GM12878 (cell line): ENCODE measurements at regions not wholly inside any gene's neighbourhood (a gene's known extent, or its start where the extent isn't known, plus 50 kb on each side); places are given as distances from the start of the nearest gene placed in this dataset.

ENCODE experiments used
- ATAC-seq: fragments of 200-7000 bp; cut with Tn5 transposase; 3 replicates; pipeline ENCODE4 v1.9.1; 2020; ENCODE audit warnings: mild to moderate bottlenecking, moderate library complexity
- BruUV-seq: library from RNA; stranded (reverse); fragments of 400-500 nt; replicated peaks from 2 replicates; lab custom pipeline; 2021; lab: Mats Ljungman, UMichigan
- CTCF ChIA-PET: fragments of 300-600 bp; sonication (Branson Sonifier 250); formaldehyde crosslinking; extraction: SDS; loops from one replicate; lab custom pipeline; 2021; ENCODE audit warnings: inconsistent platforms; lab: Yijun Ruan, JAX
- POLR2A ChIA-PET: fragments of 350-600 bp; formaldehyde crosslinking; extraction: SDS; loops from one replicate; lab custom pipeline; 2021; ENCODE audit warnings: inconsistent platforms; lab: Charles Lee
- RAD21 ChIA-PET: fragments of 300-600 bp; sonication (Branson Sonifier 250); formaldehyde crosslinking; loops from one replicate; lab custom pipeline; 2023; ENCODE audit warnings: antibody characterized with exemption; ENCODE audit not compliant: unreplicated experiment; lab: Charles Lee
- SMC1A ChIA-PET: fragments of 300-600 bp; sonication (Branson Sonifier 250); formaldehyde crosslinking; loops from one replicate; lab custom pipeline; 2023; ENCODE audit not compliant: unreplicated experiment, uncharacterized antibody; lab: Charles Lee
- DNase-seq: peaks from one replicate; pipeline ENCODE4 v3.0.0-alpha.2; 2011; ENCODE audit warnings: low read depth, low spot score
- FAIRE-seq: peaks from 3 replicates; lab custom pipeline; 2011; peaks lifted over from hg19 to GRCh38; lab: Jason Lieb, UNC
- H2AFZ ChIP-seq: 2 replicates; pipeline ENCODE4 v1.6.0; 2011; ENCODE audit warnings: low read depth, low read length, control low read depth; ENCODE audit not compliant: control insufficient read depth
- H3K27ac ChIP-seq: 2 replicates; pipeline ENCODE4 v1.5.1; 2011; ENCODE audit warnings: control low read depth; ENCODE audit not compliant: control insufficient read depth, insufficient read depth
- H3K27me3 ChIP-seq, 2 experiments: replicated peaks in 1 of 2; 2 replicates each; pipeline versions ENCODE4 v1.6.0 to v1.6.1; 2011; ENCODE audit warnings: low read length in 1 of 2; ENCODE audit not compliant: control insufficient read depth in 2 of 2, insufficient read depth in 2 of 2
- H3K36me3 ChIP-seq, 2 experiments: 2 replicates each; pipeline ENCODE4 v1.5.1; 2011; ENCODE audit warnings: low read length in 1 of 2; ENCODE audit not compliant: control insufficient read depth in 2 of 2, insufficient read depth in 2 of 2
- H3K4me1 ChIP-seq: 2 replicates; pipeline ENCODE4 v1.6.1; 2011; ENCODE audit warnings: mild to moderate bottlenecking, low read length, moderate library complexity, mixed read lengths; ENCODE audit not compliant: control insufficient read depth, insufficient read depth
- H3K4me2 ChIP-seq: 2 replicates; pipeline ENCODE4 v1.6.0; 2011; ENCODE audit warnings: control low read depth; ENCODE audit not compliant: control insufficient read depth, insufficient read depth
- H3K4me3 ChIP-seq: fragments of 200-600 bp; sonication (generic); 2 replicates; pipeline ENCODE4 v1.5.1; 2016
- H3K79me2 ChIP-seq: 2 replicates; pipeline ENCODE4 v1.6.0; 2011; ENCODE audit warnings: low read length; ENCODE audit not compliant: control insufficient read depth, insufficient read depth
- H3K9ac ChIP-seq: 2 replicates; pipeline ENCODE4 v1.8.0; 2011; ENCODE audit warnings: low read length, control low read depth, mixed read lengths; ENCODE audit not compliant: control insufficient read depth, insufficient read depth
- H3K9me3 ChIP-seq: replicated peaks from 3 replicates; pipeline ENCODE4 v1.5.1; 2011; ENCODE audit warnings: mild to moderate bottlenecking, low read length; ENCODE audit not compliant: control insufficient read depth, insufficient read depth
- H4K20me1 ChIP-seq: 2 replicates; pipeline ENCODE4 v1.6.0; 2011; ENCODE audit not compliant: control insufficient read depth, insufficient read depth
- KAT2A ChIP-seq: conservative IDR thresholded peaks from 2 replicates; pipeline ENCODE4 v1.6.1; 2011; ENCODE audit warnings: low read depth, low read length; ENCODE audit not compliant: control insufficient read depth
- KDM1A ChIP-seq: fragments of 200-600 bp; sonication (generic); IDR thresholded peaks from 2 replicates; pipeline ENCODE4 v1.6.1; 2016; ENCODE audit warnings: borderline replicate concordance
- NBN ChIP-seq: fragments of 450-650 bp; IDR thresholded peaks from 2 replicates; pipeline ENCODE4 v1.6.1; 2016
- POLR2AphosphoS2 ChIP-seq: IDR thresholded peaks from 2 replicates; pipeline ENCODE4 v1.6.1; 2011; ENCODE audit warnings: low read depth, mild to moderate bottlenecking, low read length, improper control_type of control experiment, moderate library complexity
- RCOR1 ChIP-seq: conservative IDR thresholded peaks from 2 replicates; pipeline ENCODE4 v1.6.1; 2012; ENCODE audit warnings: low read depth, low read length, improper control_type of control experiment
- SMAD5 ChIP-seq: IDR thresholded peaks from 2 replicates; pipeline ENCODE4 v1.6.1; 2016; ENCODE audit warnings: antibody characterized with exemption, low read depth
- SPI1 ChIP-seq: IDR thresholded peaks from 2 replicates; pipeline ENCODE4 v1.6.1; 2011; ENCODE audit warnings: low read depth, mild to moderate bottlenecking, low read length, moderate library complexity, borderline replicate concordance; ENCODE audit not compliant: insufficient read depth
- YY1 ChIP-seq: IDR thresholded peaks from 2 replicates; pipeline ENCODE4 v1.6.1; 2011; ENCODE audit warnings: low read depth, mild to moderate bottlenecking, low read length
- WGBS: methylation state at CpG from one replicate; pipeline ENCODE4 v1.1.6; 2016; ENCODE audit warnings: low lambda C conversion rate; ENCODE audit not compliant: insufficient replicate concordance, insufficient coverage; ENCODE audit errors: missing lambda C conversion rate; 5-methylcytosine and 5-hydroxymethylcytosine counted together
- in situ Hi-C: fragments of 300-500 bp; cut with MboI; formaldehyde crosslinking; loops from 9 replicates; pipeline ENCODE4 v1.14.3; 2018; ENCODE audit warnings: mixed read lengths
- intact Hi-C: fragments of 100-400 bp; cut with micrococcal nuclease; formaldehyde crosslinking; loops from one replicate; pipeline ENCODE4 v1.14.2; 2022; ENCODE audit not compliant: unreplicated experiment
- TF ChIP-seq, protein P1 (sequence below), 3 experiments: IDR thresholded peaks in 2 of 3; conservative IDR thresholded peaks in 1 of 3; 2 replicates each; pipeline ENCODE4 v1.5.1; 2011; ENCODE audit warnings: low read depth in 3 of 3, low read length in 3 of 3, mild to moderate bottlenecking in 3 of 3, control low read depth in 2 of 3, moderate library complexity in 2 of 3, inconsistent platforms in 1 of 3, mixed read lengths in 1 of 3; ENCODE audit not compliant: control insufficient read depth in 2 of 3, insufficient read depth in 1 of 3; ENCODE audit errors: extremely low read depth in 1 of 3

DNA sequence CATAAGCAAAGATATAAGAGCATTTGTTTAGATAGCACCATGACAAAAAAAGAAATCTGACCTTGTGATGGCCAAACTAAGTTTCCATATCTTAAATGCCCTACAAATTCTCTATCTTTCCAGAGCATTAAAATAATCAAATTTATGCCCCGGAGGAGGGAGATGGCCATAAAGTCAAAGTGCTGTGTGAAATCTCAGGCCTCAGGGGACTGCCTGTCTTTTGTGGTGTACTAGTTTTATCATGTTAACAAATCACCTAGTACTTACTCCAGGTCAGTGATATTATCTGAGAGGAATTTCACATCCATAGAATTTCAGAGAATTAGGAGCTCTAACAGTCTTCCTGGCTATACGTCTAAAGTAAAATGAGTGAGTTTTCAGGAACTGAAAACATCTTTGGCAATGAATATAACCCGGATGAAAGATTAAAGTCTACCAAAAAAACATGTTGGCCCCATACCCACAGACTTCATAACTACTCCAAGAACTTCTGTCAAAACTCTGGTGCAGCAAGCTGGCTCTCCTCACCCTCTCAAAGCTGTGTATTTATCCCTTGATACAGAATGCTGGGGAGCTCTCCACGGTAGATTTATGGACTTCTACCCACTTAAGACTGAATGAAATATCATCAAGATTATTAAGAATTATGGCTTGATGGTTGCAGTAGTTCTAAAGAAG is 682.8 kb downstream of the SORCS1 start:
- no peaks in the 10 kb centered on the region for H3K79me2 ChIP-seq
- ATAC-seq (no peak), FAIRE-seq (no peak), DNase-seq (no peak)
- ChIA-PET CTCF (no interaction called here), SMC1A (interaction anchor here (0.7 to 1.1 kb wide), 2 partner anchors 13 to 216 kb away, joined by 3 read pairs; no protein-coding TSS in a partner anchor), RAD21 (no interaction called here), POLR2A (no interaction called here)
- H4K20me1 ChIP-seq, result no peaks in the 10 kb centered on the region
- no peaks in the 10 kb centered on the region for H3K36me3 ChIP-seq
- H3K27ac ChIP-seq, result no peak overlapping the region
- no peak overlapping the region for H3K9ac ChIP-seq
- no peaks in the 10 kb centered on the region for H3K9me3 ChIP-seq
- TF ChIP-seq POLR2AphosphoS2 (no peak), KDM1A (no peak), YY1 (no peak), SMAD5 (no peak), NBN (no peak), SPI1 (no peak), KAT2A (no peak), RCOR1 (no peak)
- TF ChIP-seq, protein P1, sequence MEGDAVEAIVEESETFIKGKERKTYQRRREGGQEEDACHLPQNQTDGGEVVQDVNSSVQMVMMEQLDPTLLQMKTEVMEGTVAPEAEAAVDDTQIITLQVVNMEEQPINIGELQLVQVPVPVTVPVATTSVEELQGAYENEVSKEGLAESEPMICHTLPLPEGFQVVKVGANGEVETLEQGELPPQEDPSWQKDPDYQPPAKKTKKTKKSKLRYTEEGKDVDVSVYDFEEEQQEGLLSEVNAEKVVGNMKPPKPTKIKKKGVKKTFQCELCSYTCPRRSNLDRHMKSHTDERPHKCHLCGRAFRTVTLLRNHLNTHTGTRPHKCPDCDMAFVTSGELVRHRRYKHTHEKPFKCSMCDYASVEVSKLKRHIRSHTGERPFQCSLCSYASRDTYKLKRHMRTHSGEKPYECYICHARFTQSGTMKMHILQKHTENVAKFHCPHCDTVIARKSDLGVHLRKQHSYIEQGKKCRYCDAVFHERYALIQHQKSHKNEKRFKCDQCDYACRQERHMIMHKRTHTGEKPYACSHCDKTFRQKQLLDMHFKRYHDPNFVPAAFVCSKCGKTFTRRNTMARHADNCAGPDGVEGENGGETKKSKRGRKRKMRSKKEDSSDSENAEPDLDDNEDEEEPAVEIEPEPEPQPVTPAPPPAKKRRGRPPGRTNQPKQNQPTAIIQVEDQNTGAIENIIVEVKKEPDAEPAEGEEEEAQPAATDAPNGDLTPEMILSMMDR (IDR thresholded peaks at IDR 0.05 in 2 of 3, conservative IDR thresholded peaks at IDR 0.05 in 1 of 3; ENCODE audit: control insufficient read depth in 2 of 3, extremely low read depth in 1 of 3, insufficient read depth in 1 of 3, low read depth in 3 of 3, low read length in 3 of 3), result no peak
- 27% methylated on average over 4 of the region's 4 CpGs for WGBS
- H3K4me3 ChIP-seq, result no peak overlapping the region
- intact Hi-C loops, result no loop called here
- in situ Hi-C loops, result no loop called here
- no peak overlapping the region for H2AFZ ChIP-seq
- no peaks in the 10 kb centered on the region for H3K4me1 ChIP-seq
- H3K4me2 ChIP-seq, result no peak overlapping the region
- no TSS peak for BruUV-seq
- no peaks in the 10 kb centered on the region for H3K27me3 ChIP-seq
